Hematopoietic multipotent progenitor cell treated with erythropoietin and hydrocortisone succinate and interleukin-3 and kit ligand, for 17 days (in vitro differentiated cells): ENCODE measurements at regions not wholly inside any gene's neighbourhood (a gene's known extent, or its start where the extent isn't known, plus 50 kb on each side); places are given as distances from the start of the nearest gene placed in this dataset.

Source experiments
- DNase-seq: peaks from one replicate; pipeline ENCODE4 v3.0.0-alpha.2; 2015; ENCODE audit warnings: low spot score

GRCh38 chr4:124178449-124179021, 534.0 kb downstream of the ANKRD50 start:
- DNase-seq: no peak

DNA sequence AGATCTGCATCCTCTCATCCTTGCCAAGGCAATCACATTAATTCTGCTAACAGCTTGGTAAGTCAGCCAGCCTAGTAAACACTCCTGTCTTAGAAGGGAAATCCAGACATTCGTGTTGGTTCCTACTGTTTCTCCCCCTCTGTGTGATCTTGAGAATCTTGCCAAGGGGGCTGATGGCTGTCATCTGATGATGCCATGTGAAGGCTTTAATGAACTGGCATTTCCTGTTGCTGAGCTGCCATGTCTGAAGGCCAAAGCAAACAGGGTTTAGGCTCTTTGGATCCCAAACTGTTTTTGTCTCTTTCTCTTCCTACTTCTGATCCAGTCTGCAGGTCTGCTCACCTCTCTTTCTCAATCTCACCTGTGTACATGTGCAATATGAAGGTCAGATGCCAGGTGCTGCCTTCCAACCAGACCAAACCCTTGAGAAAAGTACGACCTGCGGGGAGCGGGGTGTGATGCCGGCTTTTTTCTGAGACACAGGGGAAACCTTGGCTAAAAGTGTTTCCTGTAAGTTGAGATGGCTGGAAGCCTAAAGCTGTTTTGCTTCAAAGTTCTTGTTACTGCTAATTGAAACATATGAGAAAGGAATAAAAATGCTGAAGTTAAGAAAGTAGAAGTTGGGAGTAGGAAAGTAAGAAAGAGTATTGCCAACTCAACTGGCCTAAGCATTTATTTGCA, 532.9 kb downstream of the ANKRD50 start:
- no peak for DNase-seq

- no peak for DNase-seq
These were observed 531.5 kb downstream of the ANKRD50 start for GRCh38 chr4:124181039-124181438.

- DNase-seq: no peak
These were observed 529.3 kb downstream of the ANKRD50 start for GRCh38 chr4:124183231-124183630.

DNA sequence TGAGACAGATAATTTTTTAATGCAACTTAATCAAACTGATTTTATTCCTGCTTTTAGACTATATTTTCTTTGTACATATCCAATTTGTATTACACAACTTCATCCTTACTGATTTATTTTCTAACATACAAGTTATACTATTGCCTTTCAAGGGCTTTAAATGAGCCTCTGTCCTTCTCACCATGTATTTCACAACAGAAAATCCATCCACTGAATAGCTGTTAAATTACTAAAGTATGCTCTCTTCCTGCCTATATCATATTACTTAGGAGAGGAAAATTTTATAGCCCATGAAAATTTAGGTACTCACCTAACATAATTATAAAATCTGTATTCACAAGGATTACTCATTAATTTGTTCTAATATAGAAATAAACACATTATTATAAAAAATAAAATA, 528.6 kb downstream of the ANKRD50 start:
- DNase-seq: no peak

GRCh38 chr4:124184792-124185191, 527.7 kb downstream of the ANKRD50 start:
- no peak for DNase-seq

- no peak for DNase-seq
These were observed 523.9 kb downstream of the ANKRD50 start for GRCh38 chr4:124188595-124188994.

GRCh38 chr4:124189545-124189944, 523.0 kb downstream of the ANKRD50 start:
- no peak for DNase-seq

DNA sequence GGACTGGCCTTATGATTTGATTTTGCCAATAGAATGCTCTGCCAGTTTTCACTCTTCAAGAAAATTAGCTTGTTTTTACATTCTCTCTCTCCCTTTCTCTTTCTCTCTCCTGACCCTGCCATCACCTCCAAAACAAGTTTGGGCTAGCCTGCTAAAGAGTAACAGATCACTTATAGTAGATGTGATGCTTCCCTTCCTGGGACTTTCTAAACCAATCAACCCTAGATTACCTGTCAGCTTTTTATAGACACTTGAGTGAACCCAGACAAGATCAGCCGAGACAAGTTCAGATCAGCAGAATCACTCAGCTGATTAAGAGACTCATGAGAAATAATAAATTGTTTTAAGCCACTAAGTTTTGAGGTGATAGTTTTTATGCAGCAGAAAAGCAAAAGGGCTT, 521.2 kb downstream of the ANKRD50 start:
- DNase-seq: no peak

GRCh38 chr4:124192544-124192943, 520.0 kb downstream of the ANKRD50 start:
- DNase-seq: no peak

- no peak for DNase-seq
These were observed 513.3 kb downstream of the ANKRD50 start for GRCh38 chr4:124199185-124199584.

GRCh38 chr4:124199755-124200154, 512.8 kb downstream of the ANKRD50 start:
- DNase-seq: no peak

DNA sequence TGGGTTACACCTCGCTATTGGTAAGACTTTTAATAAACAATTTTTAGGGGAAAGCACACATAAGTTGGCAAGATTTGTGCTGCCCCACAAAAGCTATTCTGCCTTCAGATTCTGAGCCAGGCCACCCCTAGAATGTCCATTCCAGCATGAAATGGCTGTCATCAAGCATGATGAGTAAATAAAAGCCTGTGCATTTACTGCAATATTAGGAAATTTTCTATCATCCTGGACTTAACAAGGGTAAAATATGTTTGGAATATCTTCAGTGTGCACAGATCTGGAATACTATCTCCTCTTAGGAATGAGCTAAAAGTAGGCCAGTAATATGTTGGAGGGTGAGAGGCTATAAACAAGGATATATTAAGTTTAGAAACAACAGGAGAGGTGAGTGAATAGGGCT, 510.9 kb downstream of the ANKRD50 start:
- no peak for DNase-seq

- no peak for DNase-seq
These were observed 510.4 kb downstream of the ANKRD50 start for GRCh38 chr4:124202099-124202498.

- no peak for DNase-seq
These were observed 508.8 kb downstream of the ANKRD50 start for GRCh38 chr4:124203613-124204238.

DNA sequence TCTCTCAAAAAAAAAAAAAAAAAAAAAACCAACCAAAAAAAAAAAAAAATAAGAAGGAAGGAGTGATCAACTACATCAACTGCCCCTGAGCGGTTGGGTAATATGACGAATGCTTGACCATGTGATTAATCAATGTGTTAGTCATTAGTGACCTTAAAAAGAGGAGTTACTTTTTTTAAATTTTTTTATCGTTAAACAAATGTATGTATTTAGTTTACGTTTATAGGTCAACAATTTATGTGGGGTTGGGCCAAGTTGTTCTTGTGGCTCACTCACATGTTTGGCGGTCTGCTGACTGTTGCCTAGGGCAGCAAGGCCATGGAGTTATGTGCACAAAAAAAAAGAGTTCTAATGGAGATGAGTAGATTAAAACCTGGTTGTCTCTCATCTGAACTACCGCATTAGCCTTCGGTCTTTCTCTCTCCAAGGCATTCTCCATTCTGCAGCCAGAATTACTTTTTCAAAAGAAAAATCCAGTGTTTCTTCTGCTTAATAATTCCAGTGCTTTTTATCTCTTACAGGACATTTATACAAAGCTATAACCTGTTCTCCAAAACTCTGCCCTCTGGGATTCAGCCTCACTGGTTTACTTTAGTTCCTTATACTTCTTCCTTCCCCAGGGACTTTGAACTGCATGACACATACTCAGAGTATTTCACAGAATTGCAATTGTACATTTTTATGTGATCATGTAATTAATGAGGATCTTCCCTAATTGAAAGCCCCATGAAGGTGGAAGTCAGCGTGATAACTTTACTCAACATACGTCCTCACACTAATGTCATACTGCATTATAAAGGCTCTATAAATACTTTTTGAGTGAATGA, 505.5 kb downstream of the ANKRD50 start:
- no peak for DNase-seq

- no peak for DNase-seq
These were observed 503.3 kb downstream of the ANKRD50 start for GRCh38 chr4:124209211-124209610.

- no peak for DNase-seq
These were observed 502.9 kb downstream of the ANKRD50 start for GRCh38 chr4:124209626-124210025.

GRCh38 chr4:124210746-124211145, 501.8 kb downstream of the ANKRD50 start:
- no peak for DNase-seq

DNA sequence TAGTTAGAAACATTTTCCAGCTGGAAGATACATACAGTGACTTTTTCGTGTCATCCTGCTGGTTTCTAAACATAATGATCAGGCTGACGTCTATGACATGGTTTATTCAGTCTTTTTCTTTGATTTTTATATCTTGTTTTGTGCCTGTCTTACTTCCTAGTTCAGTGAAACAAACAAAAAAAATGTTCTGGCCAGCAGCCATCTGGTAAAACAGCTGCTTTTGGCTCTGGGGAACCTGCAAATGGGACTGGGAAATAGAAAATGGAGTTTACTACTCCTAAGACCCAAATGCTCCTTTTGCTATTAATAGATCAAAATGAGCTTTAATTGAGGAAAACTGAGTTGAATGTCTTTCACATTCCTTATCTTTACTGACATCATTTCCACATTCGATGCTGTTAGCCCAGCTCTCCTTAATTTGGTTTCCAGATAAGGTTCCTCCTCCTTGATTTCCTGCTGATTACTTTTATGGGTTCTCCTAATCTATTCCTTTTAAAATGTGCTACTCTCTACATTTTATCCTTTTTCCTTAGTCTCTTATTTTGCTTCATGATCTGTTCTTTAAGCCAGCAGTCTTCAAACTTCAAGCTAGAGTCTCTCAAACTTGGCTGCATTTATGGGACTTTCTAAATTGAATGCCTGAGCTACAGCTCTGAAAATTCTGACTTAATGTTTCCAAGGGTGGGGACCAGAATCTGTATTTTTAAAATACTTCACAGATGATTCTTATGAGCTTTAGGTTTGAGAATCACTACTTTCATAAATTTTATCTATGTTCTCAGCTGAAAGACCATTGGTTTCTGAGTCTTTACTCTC, 499.5 kb downstream of the ANKRD50 start:
- DNase-seq: no peak

GRCh38 chr4:124219389-124219788, 493.1 kb downstream of the ANKRD50 start:
- no peak for DNase-seq

- no peak for DNase-seq
These were observed 488.3 kb downstream of the ANKRD50 start for GRCh38 chr4:124224256-124224655.
